GM19372 (cell line): ENCODE measurements at regions not wholly inside any gene's neighbourhood (a gene's known extent, or its start where the extent isn't known, plus 50 kb on each side); places are given as distances from the start of the nearest gene placed in this dataset.

Experiments used
- ATAC-seq: cut with Tn5 transposase; IDR thresholded peaks from one replicate; pipeline ENCODE4 v1.9.1; 2021; ENCODE audit warnings: mild to moderate bottlenecking, low read depth, moderate library complexity; ENCODE audit not compliant: unreplicated experiment

DNA sequence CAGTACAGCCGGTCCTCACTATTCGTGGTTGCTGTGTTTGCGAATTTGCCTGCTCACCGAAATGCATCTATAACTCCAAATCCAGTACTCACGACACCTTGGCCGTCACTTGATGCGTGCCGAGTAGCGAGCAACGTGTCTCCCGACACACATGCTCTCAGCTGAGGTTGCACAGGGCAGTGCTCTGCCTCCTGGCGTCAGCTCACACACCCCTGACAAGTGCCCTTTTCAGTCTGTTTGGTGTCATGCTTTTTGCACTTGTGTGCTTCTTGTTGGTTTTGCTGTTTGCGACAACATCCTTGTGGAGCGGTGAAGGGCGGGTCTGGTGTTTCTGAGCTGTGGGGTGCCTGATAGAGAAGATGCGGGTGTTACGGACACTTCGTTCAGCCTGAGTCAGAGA lies 110.4 kb upstream of the RFLNA start:
- no peak for ATAC-seq

- no peak for ATAC-seq
Measured at GRCh38 chr12:124185971-124186686, 108.8 kb upstream of the RFLNA start.

DNA sequence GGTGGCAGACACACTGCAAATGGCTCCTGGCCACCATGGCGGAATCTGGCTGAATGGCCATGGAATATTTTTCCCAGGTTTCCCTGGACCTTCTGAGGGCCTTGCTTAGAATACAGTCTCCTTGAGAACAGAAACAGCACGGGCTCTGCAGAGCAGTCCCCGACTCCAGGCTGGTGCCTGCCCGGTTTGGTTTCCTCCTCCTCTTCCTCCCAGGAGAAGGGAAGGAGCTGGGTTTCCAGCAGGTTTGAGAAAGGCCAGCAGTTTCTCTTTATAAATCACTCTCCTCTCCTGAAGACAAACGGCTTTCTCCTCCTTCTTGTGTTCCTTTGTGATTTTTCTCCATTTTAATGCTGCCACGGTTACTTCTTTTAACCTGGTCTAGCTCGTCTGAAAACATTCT lies 106.8 kb upstream of the RFLNA start:
- no peak for ATAC-seq

DNA sequence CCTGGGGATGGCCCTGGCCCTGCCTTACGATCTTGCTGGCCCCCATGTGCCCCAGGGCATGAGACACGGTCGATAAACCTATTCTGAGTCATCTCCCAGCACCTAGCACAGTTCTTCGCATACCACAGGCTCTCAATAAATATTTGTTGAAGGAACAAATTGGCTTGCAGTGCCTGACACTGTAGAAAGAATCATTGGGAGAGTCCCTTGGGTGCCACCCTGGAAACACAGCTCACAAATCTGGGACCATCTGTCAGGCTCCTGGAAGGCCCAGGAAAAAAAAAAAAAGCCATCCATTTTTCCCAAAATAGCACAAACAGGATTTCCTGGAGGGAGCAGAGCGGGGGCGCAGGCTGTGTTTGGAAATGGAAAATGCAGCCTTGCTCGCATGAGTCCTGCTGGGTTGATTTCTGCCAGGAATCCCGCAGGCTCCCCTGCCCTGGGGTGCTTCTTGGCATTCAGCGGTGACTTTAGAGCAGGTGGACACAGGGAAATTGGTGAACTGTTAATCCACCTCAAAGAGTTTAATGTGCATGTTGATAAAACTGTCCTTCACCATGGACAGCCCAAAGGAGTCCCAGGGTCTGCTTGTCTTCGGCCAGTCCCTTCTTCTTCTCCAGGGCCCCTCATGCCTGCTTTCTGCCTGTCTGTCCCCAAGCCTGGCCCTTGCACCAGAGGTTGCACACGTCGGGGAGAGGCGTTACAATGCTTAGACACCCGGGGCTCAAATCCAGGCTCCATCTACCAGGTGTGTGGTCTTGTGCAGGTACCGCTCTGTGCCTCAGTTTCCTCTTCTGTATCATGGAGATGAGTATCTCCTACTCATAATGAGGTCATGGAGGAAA lies 106.1 kb upstream of the RFLNA start:
- ATAC-seq: no peak

GRCh38 chr12:124190312-124191023 lies 104.4 kb upstream of the RFLNA start:
- ATAC-seq: no peak

GRCh38 chr12:124191024-124191359 lies 103.9 kb upstream of the RFLNA start:
- no peak for ATAC-seq

DNA sequence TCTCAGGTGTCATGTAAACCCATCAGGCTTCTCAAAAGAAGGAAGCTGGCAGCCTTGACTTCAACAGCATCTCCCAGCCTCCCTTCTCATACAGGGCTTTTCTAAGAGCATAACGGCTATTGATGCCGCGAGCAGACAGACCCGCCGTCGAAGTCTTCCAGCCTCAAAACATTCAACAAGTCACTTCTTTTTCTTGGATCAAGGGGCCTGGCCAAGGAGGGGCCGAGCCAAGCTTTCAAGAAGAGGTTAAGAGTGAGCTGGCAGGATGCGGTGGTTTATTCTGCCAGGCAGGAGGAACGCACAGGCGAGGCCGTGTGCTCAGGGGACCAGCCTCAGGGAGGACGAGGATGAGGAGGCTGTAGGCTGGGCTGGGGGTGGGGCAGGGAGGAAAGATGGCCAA lies 102.9 kb upstream of the RFLNA start:
- ATAC-seq: no peak

- ATAC-seq: no peak
Measured at GRCh38 chr12:124194264-124194892, 100.5 kb upstream of the RFLNA start.

GRCh38 chr12:124194893-124195566 lies 99.9 kb upstream of the RFLNA start:
- ATAC-seq: no peak

GRCh38 chr12:124195567-124195942 lies 99.3 kb upstream of the RFLNA start:
- ATAC-seq: no peak

DNA sequence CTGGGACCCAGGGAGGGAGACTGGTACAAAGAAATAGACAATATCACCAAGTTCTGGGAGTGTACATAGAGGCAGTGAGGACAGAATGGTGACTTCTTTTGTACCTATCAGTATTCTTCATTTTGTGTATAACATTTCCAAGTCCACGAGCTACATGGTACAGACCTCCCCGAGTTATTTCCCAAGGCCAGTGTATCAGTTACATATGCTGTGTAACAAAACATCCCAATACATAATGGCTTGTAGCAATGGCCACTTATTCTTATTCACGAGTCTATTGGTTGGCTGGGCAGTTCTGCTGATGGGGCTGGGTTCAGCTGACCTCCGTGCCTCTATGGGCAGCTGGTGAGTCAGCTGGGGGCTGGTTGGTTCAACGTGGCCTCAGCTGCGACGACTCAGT lies 98.7 kb upstream of the RFLNA start:
- no peak for ATAC-seq

GRCh38 chr12:124201248-124201647 lies 93.6 kb upstream of the RFLNA start:
- no peak for ATAC-seq

- ATAC-seq: no peak
Measured at GRCh38 chr12:124203176-124203575, 91.7 kb upstream of the RFLNA start.

DNA sequence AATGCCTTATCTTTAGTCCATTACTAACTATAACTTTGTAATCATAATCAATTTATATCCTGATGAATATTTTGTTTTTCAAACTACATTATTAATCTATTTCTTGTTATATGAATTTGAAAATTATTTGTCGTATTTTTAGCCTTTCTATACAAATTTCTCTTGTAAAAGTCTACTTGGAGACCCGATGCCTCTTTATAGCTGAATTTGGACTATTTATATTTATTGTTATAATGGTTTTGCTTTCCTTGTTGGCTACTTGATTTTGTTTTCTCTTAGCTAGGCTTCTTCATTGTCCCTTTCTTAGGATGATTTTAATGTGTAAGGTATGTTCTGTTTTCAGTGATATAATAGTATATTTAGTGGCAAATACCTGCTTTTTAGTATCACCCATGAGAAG lies 89.5 kb upstream of the RFLNA start:
- no peak for ATAC-seq

GRCh38 chr12:124207049-124207448 lies 87.8 kb upstream of the RFLNA start:
- ATAC-seq: no peak

DNA sequence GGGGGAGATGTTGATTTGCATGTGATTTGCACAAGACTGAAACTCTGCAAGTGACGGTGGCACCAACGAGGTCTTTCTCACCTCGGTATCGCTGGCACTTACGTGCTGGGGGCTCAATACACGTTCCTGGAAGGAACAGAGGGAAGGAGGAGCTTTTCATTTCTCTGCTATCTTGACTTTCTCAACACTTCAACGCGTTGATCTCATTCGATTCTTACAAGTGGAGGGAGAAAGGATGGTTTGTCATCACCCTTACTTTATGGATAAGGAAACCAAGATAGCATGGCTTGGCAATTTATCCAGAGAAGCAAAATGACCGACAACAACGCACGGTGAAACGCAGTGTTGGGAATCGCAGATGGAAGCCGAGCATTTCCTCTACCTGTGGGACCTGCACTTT lies 87.3 kb upstream of the RFLNA start:
- no peak for ATAC-seq

GRCh38 chr12:124208489-124208888 lies 86.4 kb upstream of the RFLNA start:
- no peak for ATAC-seq

GRCh38 chr12:124210991-124211577 lies 83.8 kb upstream of the RFLNA start:
- ATAC-seq: no peak

DNA sequence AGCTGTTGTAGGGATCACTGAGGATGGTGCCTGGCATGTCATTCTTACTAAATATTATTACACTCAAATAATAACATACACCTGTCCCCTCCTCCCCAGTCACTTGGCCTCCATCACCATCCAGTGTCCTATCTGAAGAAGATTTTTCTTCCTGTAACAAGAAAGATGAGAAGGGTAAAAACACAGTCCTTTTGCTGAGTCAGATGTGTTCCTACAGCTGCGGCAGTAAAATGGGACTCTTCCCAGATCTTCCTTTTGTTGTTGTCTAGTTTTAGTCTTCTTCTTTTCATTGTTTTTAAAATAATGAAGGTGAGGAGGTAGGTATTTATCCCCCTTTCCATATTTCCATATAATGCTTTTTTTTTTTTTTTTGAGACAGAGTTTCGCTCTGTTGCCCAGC lies 83.1 kb upstream of the RFLNA start:
- ATAC-seq: no peak

GRCh38 chr12:124213666-124214347 lies 81.1 kb upstream of the RFLNA start:
- no peak for ATAC-seq
